Cardiac muscle cell (in vitro differentiated cells and primary cell): ENCODE measurements at regions not wholly inside any gene's neighbourhood (a gene's known extent, or its start where the extent isn't known, plus 50 kb on each side); places are given as distances from the start of the nearest gene placed in this dataset.
"Not testable (repeated sequence)": the region's sequence is repeated elsewhere in the genome, so short reads cannot be mapped to it uniquely, and the experiment has no call there.

Experiments used
- DNase-seq, 2 donors: peaks; one replicate each; pipeline versions ENCODE4 v3.0.0 to v3.0.0-alpha.2; 2010 to 2017; ENCODE audit warnings: low read depth in 1 of 2, low spot score in 1 of 2
- H3K27ac ChIP-seq: fragments of 200-600 bp; sonication (generic); 2 replicates; pipeline ENCODE4 v1.5.1; 2016
- H3K27me3 ChIP-seq: fragments of 200-600 bp; sonication (generic); 2 replicates; pipeline ENCODE4 v1.6.0; 2016; ENCODE audit warnings: control low read depth
- H3K36me3 ChIP-seq: fragments of 200-600 bp; sonication (generic); 2 replicates; pipeline ENCODE4 v1.5.1; 2016; ENCODE audit warnings: control low read depth
- H3K4me1 ChIP-seq: fragments of 200-600 bp; sonication (generic); 2 replicates; pipeline ENCODE4 v1.8.1; 2017; ENCODE audit warnings: low read depth, mild to moderate bottlenecking, mixed run types
- H3K4me3 ChIP-seq: fragments of 200-600 bp; sonication (generic); 2 replicates; pipeline ENCODE4 v1.5.1; 2016; ENCODE audit warnings: mild to moderate bottlenecking
- H3K9me3 ChIP-seq: fragments of 200-600 bp; sonication (generic); 2 replicates; pipeline ENCODE4 v1.5.1; 2017; ENCODE audit warnings: low read depth, mild to moderate bottlenecking, control low read depth
- TF ChIP-seq, protein P1 (sequence below): IDR thresholded peaks from 2 replicates; pipeline ENCODE4 v1.5.1; 2012; ENCODE audit warnings: low read depth, mild to moderate bottlenecking, low read length

DNA sequence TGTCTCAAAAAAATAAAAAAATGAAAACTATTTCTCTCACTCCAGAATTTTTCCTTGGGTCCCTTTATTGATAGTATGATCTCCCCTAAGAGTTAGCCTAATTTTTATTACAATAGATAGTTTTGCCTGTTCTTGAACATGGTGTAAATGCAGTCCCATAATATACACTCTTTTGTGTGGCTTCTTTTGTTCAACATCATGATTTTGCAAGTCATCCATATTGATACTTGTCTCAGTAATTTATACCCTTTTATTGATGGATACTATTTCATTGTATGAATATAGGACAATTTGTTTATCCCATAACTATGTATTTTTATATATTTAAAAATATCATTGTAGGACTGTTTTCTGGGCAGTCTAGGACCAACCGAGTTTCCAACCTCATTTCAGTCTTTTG lies 207.0 kb downstream of the UTP18 start:
- no peak for DNase-seq
- no peak overlapping the region for H3K27ac ChIP-seq
- H3K36me3 ChIP-seq: no peaks in the 10 kb centered on the region
- H3K9me3 ChIP-seq: no peaks in the 10 kb centered on the region
- TF ChIP-seq, protein P1, sequence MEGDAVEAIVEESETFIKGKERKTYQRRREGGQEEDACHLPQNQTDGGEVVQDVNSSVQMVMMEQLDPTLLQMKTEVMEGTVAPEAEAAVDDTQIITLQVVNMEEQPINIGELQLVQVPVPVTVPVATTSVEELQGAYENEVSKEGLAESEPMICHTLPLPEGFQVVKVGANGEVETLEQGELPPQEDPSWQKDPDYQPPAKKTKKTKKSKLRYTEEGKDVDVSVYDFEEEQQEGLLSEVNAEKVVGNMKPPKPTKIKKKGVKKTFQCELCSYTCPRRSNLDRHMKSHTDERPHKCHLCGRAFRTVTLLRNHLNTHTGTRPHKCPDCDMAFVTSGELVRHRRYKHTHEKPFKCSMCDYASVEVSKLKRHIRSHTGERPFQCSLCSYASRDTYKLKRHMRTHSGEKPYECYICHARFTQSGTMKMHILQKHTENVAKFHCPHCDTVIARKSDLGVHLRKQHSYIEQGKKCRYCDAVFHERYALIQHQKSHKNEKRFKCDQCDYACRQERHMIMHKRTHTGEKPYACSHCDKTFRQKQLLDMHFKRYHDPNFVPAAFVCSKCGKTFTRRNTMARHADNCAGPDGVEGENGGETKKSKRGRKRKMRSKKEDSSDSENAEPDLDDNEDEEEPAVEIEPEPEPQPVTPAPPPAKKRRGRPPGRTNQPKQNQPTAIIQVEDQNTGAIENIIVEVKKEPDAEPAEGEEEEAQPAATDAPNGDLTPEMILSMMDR: no peak
- no peaks in the 10 kb centered on the region for H3K27me3 ChIP-seq
- H3K4me3 ChIP-seq: no peak overlapping the region
- H3K4me1 ChIP-seq: no peaks in the 10 kb centered on the region

DNA sequence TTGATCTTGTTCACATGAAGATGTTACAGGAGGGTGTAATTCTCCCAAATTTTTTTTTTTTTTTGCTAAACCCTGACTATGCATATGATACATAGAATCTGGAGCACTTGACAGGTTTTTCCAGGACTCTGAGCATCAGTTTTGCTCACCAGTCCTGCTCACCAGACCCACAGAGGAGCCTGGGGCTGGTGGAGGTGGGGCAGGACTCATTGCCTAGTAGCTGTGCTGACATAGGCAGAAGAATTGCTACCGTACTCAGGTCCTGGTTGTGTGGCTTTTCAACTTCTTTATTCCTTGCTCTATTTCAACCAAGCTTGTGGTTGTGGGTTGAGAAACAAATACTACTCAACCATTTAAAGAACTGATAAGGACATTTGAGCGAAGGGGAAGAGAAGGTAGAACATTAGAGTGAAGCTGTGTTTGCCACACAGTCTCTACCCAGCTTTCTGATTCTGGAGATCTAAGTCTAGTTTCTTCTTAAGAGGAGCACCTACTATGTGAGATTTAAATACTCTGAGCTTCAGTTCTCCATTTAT lies 212.4 kb downstream of the UTP18 start:
- Histone ChIP-seq H3K36me3 (no peaks in the 10 kb centered on the region), H3K27me3 (no peaks in the 10 kb centered on the region), H3K9me3 (no peaks in the 10 kb centered on the region), H3K27ac (no peak overlapping the region), H3K4me3 (no peak overlapping the region), H3K4me1 (peaks cover 2% of the 10 kb centered on the region)
- TF ChIP-seq, protein P1: no peak
- no peak for DNase-seq

DNA sequence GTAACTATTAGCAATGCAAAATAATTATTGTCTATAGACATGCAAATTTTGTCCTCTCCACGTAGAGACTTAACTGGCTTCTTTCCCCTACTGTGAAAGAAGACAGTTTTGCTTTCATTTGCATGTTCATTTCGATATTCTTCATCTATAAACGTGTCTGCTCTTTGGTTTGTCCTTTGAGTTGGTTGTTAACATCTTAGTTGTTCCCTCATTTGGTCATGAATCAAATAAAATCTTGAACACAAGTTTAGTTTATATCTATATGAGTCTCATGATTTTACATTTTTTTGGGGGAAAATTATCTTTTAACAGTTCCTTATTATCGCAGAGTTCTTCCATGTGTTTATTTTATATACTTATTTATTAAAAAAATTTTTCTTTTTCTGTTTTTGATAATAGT lies 214.4 kb downstream of the UTP18 start:
- DNase-seq: no peak
- Histone ChIP-seq H3K27me3 (no peaks in the 10 kb centered on the region), H3K4me1 (peaks cover 6% of the 10 kb centered on the region), H3K4me3 (no peak overlapping the region), H3K27ac (no peak overlapping the region), H3K9me3 (no peaks in the 10 kb centered on the region), H3K36me3 (no peaks in the 10 kb centered on the region)
- TF ChIP-seq, protein P1: no peak

DNA sequence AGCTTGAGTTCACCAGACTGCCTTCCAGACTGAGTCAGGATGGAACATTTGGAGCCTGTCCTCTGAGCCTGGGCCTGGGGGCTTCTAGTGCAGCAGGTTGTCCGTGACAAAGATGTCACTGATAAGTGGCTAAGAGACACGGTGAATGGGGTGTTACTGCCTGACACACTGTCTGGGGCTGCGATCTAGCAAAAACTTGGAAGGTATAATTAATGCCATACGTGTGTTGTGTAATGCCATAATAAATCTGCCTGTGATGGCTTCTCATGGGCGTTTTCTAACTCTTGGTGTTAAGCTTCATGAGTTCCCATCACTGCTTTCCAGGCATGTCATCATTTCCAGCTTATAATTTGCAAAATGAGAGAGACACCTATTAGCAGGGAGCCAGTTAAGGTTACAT lies 215.4 kb downstream of the UTP18 start:
- no peak overlapping the region for H3K27ac ChIP-seq
- no peak overlapping the region for H3K4me3 ChIP-seq
- H3K9me3 ChIP-seq: no peaks in the 10 kb centered on the region
- H3K36me3 ChIP-seq: no peaks in the 10 kb centered on the region
- H3K27me3 ChIP-seq: no peaks in the 10 kb centered on the region
- TF ChIP-seq, protein P1: no peak
- no peak for DNase-seq
- peaks cover 6% of the 10 kb centered on the region for H3K4me1 ChIP-seq

DNA sequence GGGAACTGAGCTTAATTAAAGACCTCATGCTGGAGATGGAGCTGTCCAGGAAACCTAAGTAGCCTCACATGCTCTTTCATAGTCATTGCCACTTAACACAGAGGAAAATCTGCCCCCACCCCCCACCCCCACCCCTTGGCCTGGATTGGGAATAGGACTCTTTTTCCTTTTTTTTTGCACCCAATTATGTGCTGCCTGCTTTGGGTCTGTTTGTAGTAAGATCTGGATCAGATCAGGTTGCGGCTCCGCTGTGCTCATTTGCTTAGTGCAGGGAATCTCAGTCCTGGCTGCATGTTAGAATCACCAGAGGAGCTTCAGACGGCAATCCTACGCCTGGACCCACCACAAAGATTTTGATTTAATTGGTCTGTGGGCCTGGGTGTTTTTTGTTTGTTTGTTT lies 219.0 kb downstream of the UTP18 start:
- Histone ChIP-seq H3K9me3 (no peaks in the 10 kb centered on the region), H3K4me1 (peaks cover 6% of the 10 kb centered on the region), H3K27me3 (no peaks in the 10 kb centered on the region), H3K4me3 (no peak overlapping the region), H3K27ac (no peak overlapping the region), H3K36me3 (no peaks in the 10 kb centered on the region)
- TF ChIP-seq, protein P1: no peak
- no peak for DNase-seq

DNA sequence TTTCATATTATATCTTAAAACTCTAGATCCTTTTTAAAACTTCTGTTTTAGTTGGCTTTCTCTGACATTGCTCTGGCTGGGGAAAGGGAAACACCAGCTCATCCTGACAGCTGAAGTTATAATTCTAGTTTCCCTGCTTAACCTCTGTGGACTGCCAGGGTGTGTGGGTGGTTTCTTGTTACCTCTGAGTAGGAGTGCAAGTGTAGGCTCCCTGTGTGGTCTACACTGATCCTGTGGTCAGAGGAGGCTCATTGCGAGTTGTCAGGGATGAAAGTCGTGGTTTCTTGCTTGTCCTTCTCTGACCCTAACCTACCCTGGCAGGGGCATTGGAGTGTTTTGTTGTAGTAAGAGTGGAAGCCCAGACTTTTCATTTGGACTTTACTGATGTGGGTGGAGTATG lies 221.0 kb downstream of the UTP18 start:
- TF ChIP-seq, protein P1: no peak
- no peak for DNase-seq
- H3K4me3 ChIP-seq: no peak overlapping the region
- peaks cover 6% of the 10 kb centered on the region for H3K4me1 ChIP-seq
- H3K9me3 ChIP-seq: no peaks in the 10 kb centered on the region
- H3K36me3 ChIP-seq: no peaks in the 10 kb centered on the region
- no peaks in the 10 kb centered on the region for H3K27me3 ChIP-seq
- no peak overlapping the region for H3K27ac ChIP-seq

DNA sequence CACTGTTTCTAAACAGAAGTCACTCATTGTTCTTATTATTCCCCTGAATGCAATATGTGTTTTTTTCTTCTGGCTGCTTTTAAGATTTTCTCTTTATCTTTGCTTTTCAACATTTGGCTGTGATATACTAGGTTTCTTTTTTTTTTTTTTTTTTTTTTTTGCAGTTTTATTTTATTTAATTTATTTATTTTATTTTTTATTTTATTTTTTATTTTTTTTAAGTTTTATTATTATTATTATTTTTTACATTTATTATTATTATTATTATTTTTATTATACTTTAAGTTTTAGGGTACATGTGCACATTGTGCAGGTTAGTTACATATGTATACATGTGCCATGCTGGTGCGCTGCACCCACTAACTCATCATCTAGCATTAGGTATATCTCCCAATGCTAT lies 221.9 kb downstream of the UTP18 start:
- H3K4me3 ChIP-seq, H3K36me3 ChIP-seq, H3K27me3 ChIP-seq, H3K27ac ChIP-seq, DNase-seq, H3K9me3 ChIP-seq, H3K4me1 ChIP-seq: not testable (repeated sequence)
